ENCODE measurements at regions not wholly inside any gene's neighbourhood (a gene's known extent, or its start where the extent isn't known, plus 50 kb on each side); places are given as distances from the start of the nearest gene placed in this dataset.
"Not testable (repeated sequence)": the region's sequence is repeated elsewhere in the genome, so short reads cannot be mapped to it uniquely, and the experiment has no call there.

DNA sequence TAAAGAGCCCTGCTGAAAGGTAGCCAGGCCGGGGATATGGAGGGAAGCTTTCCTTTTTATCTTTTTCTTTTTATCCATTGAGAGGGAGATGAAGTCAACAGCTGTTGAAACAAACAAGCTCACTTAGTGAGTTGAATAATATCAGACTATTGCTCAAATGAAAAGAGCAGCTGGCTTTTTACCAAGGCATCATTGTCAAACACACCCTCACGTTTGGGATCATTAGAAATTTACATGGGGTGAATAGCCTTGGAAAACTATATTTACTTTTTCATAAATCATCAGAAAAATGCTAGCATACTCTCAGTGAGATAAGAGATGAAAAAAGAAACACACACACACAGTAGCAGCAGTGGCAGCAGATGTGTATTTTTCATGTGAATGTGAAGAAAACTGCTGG, 71.5 kb upstream of the HNMT start:
- no peak for DNase-seq

DNA sequence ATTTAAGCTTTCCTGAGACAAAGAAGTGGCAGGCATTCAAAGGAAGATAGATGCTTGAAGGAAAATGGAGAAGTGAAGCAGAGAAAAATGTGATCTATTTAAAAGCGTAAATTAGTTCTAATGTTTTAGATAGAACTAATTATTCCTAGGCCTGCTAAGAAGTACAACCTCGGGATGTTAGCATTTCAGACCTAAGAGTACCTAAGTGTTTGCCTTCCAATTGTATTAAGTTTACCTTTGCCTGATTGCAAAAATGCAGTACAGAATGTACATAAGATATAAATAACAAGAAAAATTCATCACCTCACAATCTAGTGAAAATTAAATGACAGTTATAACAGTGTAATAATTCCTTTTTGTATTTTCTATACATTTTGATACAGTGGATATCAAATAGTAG, 71.1 kb upstream of the HNMT start:
- DNase-seq, result no peak

DNA sequence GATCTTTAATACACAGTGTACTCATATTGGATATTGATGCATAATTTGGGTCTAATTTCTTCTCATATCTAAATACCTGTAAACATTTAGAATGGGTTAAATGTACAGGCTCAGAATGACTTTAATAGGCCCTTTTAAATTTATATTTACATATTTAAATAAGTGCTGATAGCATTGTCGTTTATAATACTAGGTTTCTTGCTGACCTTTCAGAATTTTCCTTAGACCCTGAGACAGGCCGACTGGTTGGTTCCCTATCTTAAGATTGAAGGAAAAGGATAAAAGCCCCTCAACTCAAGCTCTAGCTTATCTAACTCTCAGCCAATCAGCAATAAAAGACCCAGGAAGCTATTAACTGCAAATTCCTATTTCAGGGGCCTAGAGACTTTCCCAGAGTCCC, 67.8 kb upstream of the HNMT start:
- no peak for DNase-seq

DNA sequence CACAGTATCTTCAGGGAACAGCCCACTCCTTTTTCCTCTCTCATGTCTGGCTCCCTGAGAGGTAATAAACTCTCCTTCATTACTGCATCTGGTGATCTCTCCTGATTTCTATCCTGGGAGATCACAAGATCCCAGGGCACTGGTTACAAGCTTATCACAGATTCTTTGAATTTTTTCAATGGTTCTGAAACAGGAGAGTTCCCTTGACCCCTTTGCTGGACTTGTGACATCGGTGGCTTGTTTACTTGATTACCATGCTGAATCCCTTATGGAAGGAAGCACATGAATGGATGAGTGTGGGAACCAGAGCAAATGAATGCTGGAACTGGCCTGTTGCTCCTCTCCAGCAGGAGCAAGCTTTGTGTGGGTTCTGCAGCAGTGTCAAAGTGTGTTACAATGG, 67.2 kb upstream of the HNMT start:
- DNase-seq, result no peak

DNA sequence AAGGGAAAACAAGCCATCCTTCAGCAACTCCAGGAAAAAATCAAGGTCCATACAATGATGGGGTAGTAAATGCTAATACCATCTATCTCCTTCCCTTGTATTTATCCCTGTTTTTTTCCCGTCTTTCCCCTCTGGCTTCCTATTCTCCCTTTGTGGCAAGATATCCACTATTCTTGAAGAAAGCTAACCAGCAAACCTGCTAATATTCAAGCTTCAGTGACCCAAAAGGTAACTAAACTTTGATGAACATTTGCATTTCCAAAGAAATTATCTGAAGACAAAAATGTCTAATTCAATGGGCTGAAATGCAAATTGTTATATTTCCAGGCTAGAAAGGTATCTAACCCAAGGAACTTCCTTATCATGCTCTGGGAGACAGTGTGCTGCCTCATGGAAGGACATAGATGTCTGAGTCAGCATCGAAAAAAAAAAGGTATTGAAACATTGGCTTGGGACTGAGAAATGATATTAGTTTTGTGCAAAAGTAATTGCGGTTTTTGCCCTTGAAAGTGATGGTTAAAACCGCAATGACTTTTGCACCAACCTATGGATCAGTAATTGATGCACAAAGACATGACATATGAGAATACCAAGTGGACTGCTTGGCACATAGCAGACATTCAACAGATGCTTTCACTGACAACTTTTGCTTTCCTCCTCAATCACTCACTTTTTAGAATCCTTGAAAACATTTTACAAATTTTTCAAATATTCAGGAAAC, 63.7 kb upstream of the HNMT start:
- no peak for DNase-seq

DNA sequence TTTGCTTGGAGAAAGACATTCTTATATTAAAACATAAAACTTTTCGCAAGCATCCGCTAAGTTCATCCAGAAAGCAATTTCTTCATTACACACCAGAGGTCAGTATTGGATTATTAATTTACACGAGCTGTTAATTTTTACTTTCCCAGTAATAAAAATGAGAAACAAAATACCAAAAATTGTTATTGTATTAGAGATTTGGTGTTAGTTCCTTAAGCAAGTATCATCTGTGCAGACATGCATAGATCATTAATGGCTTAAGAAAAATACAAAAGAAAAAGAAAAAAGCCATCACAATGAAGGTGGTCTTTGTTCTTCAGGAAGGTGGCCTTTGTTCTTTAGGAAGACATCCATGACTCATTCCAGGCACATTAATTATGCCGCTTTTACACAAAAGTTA, 53.6 kb upstream of the HNMT start:
- DNase-seq, result no peak

DNA sequence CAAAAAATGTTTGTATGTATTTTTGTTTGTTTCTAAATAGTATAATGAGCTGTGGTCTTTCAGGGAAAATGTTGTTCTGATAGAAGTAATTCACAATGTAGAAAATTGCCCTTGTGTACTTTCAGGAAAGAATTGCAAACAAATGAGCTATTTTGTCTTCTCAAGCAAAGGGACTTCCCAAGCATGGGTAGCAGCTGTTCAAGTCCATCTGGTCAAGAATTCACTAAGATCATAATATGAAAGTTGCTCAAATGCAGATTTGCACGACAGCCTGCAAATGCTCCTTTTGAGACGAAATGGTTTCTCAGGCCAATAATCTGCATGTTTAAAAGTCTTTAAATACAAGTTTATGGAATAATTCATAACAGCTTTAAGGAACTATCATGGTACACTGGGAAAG, 51.9 kb upstream of the HNMT start:
- DNase-seq, result no peak

DNA sequence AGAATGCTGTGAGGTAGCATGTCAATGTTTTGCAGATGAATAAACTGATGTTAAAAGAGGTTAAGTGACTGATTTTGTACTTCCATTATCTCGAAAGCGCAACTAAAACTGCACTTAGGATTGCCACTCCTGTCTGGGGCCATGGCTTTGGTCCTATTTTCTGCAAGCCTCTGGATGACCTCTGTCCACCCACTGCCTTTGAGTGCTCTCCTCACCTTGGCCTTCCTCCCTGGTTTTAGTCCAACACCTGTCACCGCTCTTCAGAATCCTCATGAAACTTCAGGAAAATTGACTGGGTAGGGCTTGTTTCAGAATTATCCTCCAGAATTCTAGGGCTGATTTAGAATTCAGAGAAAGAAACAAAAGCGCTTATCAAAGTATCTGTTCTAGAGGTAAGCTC, 51.1 kb upstream of the HNMT start:
- DNase-seq, result no peak

DNA sequence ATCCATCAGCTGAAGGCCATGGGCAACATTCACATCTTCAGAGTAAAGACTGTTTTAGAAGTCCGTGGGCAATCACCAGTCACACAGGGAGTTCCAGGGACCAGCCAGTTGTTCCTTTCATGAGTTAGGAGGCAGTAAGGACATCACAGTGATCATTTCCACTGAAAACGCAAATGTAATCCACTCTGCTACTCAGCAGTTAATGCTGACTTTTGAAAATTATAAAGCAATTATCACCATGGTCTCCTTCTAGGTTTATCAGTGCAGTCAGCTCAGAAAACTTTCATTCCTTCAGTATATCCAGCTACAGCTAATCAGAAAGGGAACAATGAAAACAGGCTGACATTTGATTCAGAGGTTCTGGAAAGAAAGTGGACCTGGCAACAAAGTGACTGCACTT, 50.6 kb upstream of the HNMT start:
- DNase-seq, result not testable (repeated sequence)

Measured in CD4-positive, alpha-beta T cell treated with Interleukin-4 for 1 hour (primary cell).